ENCODE measurements at regions not wholly inside any gene's neighbourhood (a gene's known extent, or its start where the extent isn't known, plus 50 kb on each side); places are given as distances from the start of the nearest gene placed in this dataset.

DNA sequence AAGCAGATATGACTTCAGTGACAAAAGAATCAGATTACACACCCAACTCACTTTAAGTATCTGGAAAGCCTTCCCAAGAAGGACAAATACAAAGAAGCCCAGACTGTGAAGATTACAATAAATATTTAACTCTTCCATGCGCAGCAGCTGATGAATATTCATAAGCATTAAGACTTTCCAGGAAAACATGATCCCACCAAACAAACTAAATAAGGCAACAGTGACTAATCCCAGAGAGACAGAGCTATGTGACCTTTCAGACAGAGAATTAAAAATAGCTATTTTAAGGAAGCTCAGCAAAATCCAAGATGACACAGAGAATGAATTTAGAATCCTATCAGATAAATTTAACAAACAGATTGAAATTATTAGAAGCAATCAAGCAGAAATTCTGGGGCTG, 108.2 kb upstream of the UBE2E3 start:
- TF ChIP-seq, protein P1, sequence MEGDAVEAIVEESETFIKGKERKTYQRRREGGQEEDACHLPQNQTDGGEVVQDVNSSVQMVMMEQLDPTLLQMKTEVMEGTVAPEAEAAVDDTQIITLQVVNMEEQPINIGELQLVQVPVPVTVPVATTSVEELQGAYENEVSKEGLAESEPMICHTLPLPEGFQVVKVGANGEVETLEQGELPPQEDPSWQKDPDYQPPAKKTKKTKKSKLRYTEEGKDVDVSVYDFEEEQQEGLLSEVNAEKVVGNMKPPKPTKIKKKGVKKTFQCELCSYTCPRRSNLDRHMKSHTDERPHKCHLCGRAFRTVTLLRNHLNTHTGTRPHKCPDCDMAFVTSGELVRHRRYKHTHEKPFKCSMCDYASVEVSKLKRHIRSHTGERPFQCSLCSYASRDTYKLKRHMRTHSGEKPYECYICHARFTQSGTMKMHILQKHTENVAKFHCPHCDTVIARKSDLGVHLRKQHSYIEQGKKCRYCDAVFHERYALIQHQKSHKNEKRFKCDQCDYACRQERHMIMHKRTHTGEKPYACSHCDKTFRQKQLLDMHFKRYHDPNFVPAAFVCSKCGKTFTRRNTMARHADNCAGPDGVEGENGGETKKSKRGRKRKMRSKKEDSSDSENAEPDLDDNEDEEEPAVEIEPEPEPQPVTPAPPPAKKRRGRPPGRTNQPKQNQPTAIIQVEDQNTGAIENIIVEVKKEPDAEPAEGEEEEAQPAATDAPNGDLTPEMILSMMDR (IDR thresholded peaks at IDR 0.05), result no peak
- TF ChIP-seq EP300 (IDR thresholded peaks at IDR 0.05) (no peak), POLR2A (IDR thresholded peaks at IDR 0.05) (no peak)
